Left hindlimb (tissue), 1 donor: ENCODE measurements at regions not wholly inside any gene's neighbourhood (a gene's known extent, or its start where the extent isn't known, plus 50 kb on each side); places are given as distances from the start of the nearest gene placed in this dataset.
"Not testable (repeated sequence)": the region's sequence is repeated elsewhere in the genome, so short reads cannot be mapped to it uniquely, and the experiment has no call there.

ENCODE experiments used
- DNase-seq: peaks from one replicate; pipeline ENCODE4 v3.0.0-alpha.2; 2018

DNA sequence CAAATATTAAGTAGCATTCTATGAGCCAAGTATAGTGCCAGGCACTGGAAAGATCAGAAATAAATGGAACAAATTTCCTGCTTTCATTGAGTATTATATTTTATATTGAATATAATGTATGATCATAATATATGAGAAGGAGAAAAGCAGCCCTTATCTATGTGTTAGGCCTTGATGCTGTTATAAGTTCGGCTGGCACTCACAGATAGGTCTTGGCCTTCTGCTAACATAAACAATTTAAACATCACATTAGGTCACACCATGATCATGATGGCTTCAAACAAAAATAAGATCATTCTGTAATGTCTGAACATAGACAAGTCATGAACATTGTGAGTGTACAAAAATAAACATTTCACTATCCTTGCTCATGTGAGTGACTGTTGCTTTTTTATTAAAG lies 584.0 kb upstream of the ZNF385D start:
- DNase-seq: no peak

DNA sequence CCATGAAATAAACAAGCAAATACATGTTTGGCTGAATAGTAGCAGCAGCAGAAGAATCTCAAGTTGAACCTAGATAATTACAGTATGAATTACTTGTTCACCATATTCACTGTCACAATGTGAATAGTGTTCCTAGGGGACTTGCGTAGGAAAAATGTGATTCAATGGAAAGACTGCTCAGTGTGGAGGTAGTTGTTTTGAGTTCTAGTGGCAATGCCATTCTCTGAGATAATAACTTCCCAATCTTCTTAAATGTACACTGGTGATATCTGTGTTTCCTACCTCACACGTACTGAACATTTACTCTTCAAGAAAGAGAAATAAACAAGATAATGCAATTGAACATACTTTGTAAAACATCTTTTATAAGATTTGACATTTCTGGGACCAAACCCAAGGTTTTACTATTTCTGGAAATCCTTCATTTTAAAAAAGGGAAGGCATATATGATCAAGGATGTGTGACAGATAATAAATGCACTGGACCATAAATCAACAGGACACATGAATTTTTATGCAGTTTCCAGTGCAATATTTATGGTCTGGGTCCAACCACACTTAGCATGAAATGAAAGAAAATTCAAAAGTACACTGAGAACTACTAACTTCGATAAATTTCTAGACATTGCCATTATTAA lies 598.3 kb upstream of the ZNF385D start:
- no peak for DNase-seq

DNA sequence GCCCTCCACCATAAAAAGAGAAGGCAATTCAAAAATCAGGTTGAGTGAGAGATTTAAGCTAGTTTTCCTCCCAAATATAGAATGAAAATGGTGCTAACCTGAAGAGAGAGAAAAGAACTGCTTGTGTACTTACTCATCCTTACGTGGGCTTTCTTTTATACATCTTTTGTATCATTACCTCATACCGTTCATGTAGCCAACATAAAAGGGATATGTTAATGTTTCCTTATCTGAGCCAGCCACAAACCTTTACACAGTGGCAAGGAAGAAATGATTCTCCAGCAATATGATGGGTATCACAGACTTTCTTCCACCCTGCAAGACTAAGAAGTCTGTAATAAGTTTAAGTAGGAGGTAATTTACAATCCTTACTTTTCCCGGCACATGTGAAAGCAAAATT lies 600.8 kb upstream of the ZNF385D start:
- DNase-seq: no peak

DNA sequence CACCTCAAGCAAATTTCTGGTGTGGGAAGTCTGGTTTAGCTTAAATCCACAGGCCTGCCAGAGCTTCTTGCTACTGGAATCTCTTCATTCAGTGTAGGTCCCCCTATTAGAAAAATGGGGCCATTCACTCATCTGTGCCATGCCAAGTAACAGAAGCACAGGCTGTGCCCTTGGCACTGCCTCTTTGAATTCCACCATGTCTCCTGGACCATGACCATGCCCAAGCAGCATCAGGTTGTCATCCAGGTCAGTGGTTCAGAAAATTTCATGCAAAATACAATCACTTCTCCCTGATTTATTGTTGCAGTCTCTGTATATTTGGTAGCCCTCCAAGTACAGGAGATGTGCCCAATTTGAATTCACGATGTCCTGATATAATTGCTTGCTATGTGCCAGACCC lies 602.1 kb upstream of the ZNF385D start:
- no peak for DNase-seq

DNA sequence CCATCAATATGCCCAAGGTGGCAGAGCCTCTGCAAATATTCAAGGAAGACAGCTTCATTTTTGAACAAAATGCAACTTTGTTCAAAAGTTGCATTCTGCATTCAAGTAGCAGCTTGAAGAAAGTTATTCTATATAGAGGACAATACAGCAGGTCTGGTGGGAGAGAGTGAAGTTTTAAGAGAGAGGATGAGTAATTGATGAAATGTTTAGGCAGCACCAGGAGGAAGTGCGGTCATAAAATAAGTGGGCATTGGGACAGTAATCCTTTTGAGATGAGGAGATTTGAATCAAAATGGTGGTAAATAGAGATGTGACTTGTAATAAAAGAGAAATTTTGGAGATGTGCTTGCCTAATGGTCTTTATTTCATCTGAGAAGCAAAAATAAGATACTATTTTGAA lies 607.3 kb upstream of the ZNF385D start:
- no peak for DNase-seq

DNA sequence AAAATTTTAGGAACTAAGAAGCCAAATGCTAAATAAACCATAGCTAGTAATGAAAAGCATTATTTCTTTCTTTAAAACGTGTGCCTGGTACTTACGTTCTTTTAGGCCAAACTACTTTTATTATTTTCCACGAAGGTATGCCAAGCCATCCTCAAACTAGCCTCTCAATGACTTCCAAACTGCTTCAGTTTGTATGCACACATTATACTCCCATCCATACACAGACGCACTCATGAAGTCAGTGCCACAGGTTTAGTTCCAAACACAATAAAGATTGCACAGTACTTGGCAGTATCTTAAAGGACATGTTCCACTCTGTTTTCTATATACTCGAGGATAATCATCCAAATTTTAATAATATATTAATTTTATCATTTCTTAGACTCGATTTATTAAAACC lies 609.2 kb upstream of the ZNF385D start:
- no peak for DNase-seq

DNA sequence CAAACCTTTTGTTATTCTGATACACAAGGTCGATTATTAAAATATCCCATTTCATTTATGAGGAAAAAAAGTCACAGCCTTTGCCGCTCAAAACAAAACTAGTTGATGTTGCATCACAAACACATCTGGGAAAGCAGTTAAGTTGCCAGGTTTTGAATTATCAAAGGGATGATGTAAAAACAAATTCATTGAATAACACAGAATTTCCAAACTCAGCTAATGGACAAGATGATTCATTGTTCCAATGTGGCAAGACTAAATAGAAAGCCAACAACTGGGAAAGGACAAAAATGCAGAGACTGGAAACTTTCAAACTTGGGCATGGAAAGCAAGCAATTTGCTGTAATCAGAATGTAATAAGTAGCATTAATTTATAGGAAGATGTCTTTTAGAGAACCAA lies 610.0 kb upstream of the ZNF385D start:
- DNase-seq: no peak

DNA sequence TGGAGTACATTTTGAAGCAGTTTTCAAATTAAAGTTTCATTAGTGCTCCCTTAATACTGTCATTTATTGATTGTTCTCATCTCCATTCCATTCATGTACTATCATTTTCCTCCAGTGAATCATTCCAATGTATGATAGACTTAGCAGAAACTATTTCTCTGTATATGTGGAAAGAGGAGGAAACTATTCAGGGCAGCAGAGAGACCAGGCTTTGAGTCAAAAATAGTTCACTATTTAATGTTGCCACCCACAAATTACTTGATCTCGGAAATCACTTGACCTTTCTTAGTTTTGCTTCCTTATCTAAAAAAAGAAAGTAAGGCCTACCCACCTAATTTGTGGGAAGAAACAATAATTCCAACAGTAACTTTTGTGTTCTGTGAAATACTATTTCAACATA lies 610.5 kb upstream of the ZNF385D start:
- DNase-seq: no peak

DNA sequence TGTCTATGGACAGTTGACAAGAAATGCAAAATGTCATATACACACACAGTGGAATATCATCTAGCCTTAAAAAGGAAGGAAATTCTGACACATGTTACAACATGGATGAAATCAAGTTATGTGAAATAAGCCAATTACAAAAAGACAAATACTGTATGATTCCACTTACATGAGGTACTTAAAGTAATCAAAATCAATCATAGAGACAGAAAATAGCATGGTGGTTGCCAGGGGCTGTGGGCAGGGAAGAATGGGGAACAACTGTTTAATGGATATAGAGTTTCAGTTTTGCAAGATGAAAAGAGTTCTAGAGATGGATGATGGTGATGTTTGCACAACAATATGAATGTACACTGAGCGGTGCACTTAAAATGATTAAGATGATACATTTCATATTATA lies 613.8 kb upstream of the ZNF385D start:
- DNase-seq: no peak

DNA sequence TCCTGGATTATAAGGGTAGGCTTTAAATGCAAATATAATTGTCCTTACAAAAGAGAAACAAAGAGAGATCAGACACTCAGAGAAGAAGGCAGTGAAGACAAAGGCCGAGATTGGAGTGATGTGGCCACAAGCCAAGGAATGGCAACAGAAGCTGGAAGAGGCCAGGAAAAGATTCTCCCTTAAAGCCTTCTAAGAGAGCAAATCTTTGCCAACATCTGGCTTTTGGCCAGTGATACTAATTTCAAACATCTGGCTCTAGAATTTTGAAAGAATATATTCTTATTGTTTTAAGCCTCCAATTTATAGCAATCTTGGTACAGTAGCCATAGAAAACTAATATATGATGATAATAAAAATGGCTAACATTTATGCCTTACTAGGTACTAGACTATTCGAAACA lies 615.8 kb upstream of the ZNF385D start:
- no peak for DNase-seq

DNA sequence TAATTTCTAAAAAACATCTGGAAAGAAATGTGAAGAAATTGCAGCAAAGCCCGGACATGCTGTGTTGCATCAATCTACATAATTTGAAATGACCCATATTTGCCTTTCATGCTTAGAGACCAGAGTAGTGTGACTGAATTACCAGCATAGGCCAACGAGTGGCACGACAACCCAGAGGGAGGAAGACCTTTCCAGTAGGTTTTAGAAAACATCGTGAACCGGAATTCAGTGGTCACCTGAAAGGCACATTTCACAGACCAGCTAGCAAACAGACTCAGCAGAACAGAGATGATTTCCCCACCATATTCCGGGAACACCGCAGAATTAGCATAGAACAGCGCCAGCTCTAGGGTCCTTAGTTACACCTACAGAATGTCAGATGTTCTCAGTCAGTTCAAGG lies 620.0 kb upstream of the ZNF385D start:
- no peak for DNase-seq

DNA sequence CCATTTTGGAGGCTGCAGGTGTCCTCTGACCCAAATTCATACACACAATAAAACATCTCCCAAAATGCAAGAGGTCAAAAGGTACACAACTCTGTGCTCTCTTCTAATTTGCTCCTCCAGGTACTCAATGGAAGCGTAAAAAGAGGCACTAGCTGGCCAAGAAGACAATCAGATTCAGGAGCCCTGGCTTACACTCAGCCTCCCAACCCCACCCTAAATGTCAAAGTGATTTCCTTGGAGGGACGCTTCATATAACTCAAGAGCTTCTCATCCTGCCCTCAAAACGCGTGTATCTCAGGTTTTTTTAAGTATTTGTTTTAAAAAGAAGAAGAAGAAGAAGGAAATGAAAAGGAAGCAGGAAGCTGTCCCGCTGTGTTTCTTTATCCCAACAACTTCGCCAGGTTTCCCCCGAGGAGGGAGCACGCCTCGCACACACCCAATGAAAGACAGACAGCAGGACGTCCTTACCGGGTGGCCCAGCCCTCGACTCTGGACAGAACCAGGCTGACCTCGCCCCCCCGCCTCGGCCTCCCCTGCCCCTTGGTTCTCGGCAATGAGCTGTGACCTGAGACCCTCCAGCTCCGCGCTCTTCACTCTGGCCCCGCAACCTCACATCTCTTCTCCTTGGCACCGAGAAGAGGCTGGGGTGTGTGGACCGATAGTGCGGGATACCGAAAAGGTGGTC lies 620.7 kb upstream of the ZNF385D start:
- DNase-seq: peak; percentile 25

DNA sequence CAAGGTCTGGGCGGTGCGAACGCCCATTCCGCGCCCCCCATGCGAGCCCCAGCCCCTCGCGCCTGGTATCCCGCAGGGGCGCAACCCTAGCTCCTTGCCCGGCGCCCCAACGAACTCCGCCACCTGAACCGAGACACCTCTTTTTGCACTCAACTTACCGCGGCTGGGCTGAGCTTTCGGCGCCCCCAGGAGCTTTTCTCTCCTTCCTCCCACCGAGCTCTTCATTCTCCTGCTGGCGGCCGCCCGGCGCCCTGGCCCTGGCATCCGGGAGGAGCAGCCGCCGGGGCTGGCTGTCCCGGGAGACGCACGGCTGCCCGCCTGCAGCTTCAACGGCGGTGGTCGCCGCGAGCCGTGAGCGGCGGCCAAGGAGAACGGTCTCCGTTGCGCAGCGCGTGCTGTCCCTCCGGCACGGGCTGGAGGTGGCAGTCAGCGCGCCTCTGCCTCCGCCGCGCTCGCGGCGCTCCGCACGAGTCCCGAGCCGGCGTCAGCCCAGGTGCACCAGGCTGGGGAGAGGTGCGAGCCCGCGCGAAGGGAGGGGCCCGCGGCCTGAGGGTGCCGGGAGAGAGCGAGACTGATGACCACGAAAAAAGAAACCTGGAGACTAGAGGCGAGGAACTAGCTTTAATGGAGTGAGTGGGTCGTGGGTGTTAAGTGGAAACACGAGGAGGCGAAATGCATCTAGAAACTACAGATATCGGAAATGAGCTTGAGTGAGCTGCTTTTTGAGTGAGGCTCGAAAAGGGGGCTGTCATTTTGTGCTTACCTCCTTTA lies 621.5 kb upstream of the ZNF385D start:
- DNase-seq: peak; percentile 50

DNA sequence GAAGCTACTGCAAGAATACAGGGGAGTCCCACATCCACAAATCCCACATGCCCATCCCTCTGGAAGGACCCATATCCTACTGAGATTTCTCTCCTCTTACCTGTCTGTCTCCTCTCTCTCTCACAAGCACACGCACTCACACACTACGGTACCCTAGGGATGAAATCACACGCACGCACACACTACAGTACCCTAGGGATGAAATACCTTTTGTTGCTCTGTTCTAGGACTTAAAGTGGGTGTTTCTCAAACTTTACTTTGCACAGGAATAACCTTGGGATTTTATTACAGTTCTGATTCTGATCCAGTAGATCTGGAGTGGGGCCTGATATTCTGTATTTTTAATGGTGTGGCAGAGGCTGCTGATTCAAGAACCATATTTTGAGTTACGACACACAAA lies 622.2 kb upstream of the ZNF385D start:
- DNase-seq: no peak

DNA sequence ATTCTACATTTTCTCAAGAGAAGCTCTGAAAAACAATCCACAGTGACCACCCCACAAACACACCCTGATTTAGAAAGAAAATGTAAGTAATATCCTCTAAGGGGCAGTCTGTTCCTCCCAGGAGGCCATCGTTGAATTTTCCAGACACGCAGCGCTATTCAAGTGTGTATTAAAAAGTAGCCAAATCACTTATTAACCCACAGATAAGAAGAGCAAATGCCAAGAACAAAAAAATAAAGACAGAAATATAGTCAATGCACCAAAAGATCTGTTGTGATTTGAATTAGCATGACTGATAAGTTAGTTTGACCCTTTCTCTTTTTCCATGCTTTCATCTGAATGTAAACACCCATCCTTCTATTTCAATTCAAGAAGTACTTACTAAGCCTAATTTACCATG lies 622.8 kb upstream of the ZNF385D start:
- DNase-seq: no peak

DNA sequence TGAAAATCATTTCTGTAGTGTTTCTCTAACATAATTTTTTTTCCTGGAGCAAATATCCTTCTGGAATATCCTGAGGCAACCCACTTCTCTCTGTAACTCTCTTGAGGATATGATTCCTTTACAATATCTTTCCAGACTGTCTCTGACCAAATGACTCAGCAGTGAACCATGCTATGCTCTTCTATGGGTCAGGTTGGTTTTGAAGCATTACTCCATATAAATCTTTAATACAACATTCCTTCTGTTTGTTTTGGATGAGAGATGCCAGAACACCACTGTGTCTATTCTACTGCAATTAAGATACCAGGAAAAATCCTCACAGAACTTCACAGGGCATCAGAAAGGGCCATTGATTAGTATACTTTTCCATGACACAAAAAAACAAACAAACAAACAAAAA lies 626.4 kb upstream of the ZNF385D start:
- no peak for DNase-seq

DNA sequence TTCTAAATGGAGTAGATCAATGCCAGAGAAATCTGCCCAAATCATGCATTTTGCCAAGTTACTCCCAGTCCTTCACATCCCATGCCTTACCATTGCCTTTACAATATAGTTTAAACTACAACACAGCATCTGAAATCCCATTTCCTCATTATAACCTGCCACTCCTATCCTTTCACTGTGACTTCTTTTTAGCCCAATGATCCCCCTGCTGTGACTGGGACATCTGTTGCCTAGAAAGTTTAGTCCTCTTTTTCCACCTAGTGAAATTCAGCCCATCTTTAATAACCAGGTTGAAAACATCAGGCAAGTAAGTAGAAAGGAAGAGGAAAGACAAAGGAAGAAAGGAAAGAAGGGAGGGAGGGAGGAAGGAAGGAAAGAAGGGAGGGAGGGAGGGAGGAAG lies 627.9 kb upstream of the ZNF385D start:
- no peak for DNase-seq

DNA sequence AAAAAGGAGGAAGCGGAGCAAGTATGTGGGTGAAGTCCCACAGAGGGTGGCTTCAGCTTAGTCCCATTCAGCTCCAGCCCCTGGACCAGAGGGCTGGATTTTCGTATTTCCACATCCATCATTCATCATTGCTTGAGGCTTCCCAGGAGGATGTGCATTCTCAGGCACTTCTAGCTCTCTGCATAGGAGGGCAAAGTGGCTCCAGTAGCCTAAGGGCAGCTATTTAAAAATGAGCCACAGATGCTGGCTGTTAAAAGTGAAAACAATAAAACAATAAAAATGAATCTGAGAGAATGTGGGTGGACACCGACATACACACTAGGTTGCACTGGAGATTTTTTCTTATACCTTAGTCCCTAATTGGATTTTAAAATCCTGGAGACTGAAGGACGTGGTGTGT lies 629.2 kb upstream of the ZNF385D start:
- no peak for DNase-seq

DNA sequence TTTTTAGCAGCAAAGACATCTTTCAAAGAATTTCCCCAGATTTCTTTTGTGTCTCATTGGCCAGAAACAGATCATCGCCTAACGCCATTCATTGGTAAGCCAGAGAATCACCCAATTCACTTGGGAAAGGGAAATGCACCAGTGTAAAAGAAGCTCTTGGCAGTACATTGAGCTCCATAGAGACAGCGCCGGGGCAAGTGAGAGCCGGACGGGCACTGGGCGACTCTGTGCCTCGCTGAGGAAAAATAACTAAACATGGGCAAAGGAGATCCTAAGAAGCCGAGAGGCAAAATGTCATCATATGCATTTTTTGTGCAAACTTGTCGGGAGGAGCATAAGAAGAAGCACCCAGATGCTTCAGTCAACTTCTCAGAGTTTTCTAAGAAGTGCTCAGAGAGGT lies 630.6 kb upstream of the ZNF385D start:
- DNase-seq: not testable (repeated sequence)

DNA sequence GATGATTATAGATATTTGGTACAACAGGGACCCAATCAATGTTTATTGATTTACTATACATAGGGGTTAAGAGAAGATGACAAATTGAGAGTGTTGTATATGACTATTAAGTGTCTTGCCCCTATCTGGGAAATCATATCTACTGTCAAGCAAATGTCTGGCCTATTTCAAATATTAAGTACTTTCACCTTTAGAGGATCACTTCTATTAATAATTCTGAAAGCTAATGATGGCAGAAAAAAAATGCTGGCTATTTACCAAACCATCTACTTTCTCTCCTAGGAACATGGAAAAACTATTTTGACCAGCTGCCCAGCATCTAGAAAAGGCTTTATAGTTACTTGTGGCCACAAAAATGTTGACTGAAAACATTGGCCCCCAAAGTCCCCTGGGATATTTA lies 632.3 kb upstream of the ZNF385D start:
- no peak for DNase-seq

DNA sequence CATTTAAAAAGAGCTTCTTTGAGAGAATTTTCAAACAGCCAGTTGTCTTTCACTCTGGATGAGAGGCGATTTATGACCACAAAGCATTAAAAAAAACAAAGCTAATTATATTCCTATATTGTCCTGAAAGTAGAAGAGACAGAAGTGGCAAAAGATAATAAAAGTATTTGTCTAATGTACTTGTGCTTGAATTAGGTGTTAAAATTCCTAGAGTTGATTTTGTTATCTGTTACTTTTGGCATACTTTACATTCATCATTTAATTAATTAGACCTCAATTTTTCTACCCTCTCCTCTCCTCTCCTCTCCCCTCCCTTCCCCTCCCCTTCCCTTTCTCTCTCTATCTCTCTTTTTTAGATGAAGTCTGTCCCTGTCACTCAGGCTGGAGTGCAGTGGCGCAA lies 635.1 kb upstream of the ZNF385D start:
- DNase-seq: no peak

DNA sequence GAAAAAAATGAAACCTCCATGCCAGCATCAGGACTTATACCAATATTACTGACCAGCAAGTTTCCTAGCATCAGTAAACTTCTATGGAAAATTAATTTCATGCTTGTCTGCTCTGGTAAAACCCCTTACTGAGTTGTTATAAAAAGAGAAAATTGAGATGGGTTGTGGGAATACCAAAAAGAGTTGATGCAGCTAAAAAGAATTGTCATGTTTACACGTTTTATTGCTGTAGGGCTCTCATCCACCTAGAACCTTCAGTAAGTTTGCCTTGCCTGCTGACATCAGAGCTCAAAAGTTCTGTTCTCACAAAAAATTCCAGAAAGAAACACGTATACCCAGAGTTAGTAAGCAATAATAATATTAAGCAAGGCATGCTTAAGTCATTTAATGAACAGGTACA lies 641.3 kb upstream of the ZNF385D start:
- DNase-seq: no peak

DNA sequence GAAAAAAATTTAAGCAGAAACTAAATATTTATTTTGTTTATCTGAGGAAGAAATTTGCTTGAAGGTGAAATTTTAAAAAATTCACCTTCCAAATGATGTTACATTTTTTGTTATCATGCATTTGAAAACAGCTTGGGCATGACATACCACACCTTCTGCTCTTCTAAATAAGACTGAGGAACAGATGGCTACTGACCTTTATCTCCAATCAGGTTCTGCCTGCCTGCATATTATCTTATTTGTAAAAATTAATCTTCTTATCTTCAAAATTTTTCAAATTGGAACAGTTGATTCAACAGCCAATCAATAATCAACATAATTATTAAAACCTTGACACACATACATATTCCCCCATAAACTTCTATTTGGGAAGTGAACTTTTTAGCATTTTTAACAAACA lies 641.8 kb upstream of the ZNF385D start:
- no peak for DNase-seq

DNA sequence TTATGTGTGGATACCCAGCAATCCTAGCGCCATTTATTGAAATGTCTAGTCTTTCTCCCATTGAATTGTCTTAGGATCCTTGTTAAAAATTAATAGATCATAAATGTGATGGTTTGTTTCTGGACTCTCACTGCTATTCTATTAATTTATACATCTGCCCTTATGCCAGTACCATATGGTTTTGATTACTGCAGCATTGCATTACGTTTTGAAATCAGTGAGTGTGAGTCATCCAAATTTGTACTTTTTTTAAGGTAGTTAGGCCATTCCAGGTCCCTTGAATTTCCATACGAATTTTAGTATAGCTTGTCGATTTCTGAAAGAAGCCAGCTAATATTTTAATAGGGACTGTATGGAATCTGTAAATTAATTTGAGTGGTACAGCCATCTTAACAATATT lies 648.6 kb upstream of the ZNF385D start:
- no peak for DNase-seq
